ENCODE measurements at regions not wholly inside any gene's neighbourhood (a gene's known extent, or its start where the extent isn't known, plus 50 kb on each side); places are given as distances from the start of the nearest gene placed in this dataset.

DNA sequence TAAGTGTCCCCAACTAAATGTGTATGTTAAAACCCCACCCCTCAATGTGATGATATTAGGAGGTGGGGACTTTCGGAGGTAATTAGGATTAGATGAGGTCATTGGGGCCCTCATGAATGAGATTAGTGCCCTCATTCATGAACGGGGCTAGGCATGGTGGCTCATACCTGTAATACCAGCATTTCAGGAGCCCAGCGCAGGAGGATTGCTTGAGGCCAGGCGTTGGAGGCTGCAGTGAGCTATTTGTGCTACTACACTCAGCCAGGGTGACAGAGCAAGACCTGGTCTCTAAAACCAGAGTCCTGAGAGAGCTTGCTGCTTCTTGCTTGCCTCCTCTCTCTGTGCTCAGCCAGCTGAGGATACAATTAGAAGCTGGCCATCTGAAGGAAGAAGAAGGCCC lies 62.1 kb upstream of the HSPA9 start:
- no peaks in the 10 kb centered on the region; a peak in 1 of 4 replicates for H3K27me3 ChIP-seq (replicated peaks in 1 of 2; ENCODE audit: control insufficient read depth in 2 of 2, insufficient read depth in 2 of 2, low read length in 1 of 2)
- in situ Hi-C loops (cut with MboI) (loop anchor here (25.0 kb wide), 1 partner anchor 625 kb away; no protein-coding TSS in a partner anchor), intact Hi-C loops (cut with micrococcal nuclease; ENCODE audit: unreplicated experiment) (no loop called here)
- 73% methylated on average over 4 of the region's 4 CpGs for WGBS (ENCODE audit: insufficient coverage, insufficient replicate concordance, low lambda C conversion rate, missing lambda C conversion rate)
- RAD21 ChIA-PET (ENCODE audit: unreplicated experiment), result interaction anchor here (0.6 kb wide), 1 partner anchor 44 kb away, joined by 3 read pairs; no protein-coding TSS in a partner anchor
- BruUV-seq (replicated peaks), result no TSS peak
- H3K4me2 ChIP-seq (ENCODE audit: control insufficient read depth, insufficient read depth), result no peak overlapping the region
- SMC1A ChIA-PET (ENCODE audit: uncharacterized antibody, unreplicated experiment), result no interaction called here
- no peaks in the 10 kb centered on the region for H3K4me1 ChIP-seq (ENCODE audit: control insufficient read depth, insufficient read depth, low read length)
- H3K9me3 ChIP-seq (replicated peaks; ENCODE audit: control insufficient read depth, insufficient read depth, low read length), result no peaks in the 10 kb centered on the region
- CTCF ChIA-PET, result no interaction called here
- no peak overlapping the region for H2AFZ ChIP-seq (ENCODE audit: control insufficient read depth, low read depth, low read length)
- DNase-seq (ENCODE audit: low read depth, low spot score) (no peak), ATAC-seq (no peak), FAIRE-seq (no peak)
- TF ChIP-seq NFIC (IDR thresholded peaks at IDR 0.05; ENCODE audit: low read depth, low read length) (no peak), PAX8 (IDR thresholded peaks at IDR 0.05) (no peak)
- no peaks in the 10 kb centered on the region for H3K36me3 ChIP-seq (ENCODE audit: control insufficient read depth in 2 of 2, insufficient read depth in 2 of 2, low read length in 1 of 2)
- no peak overlapping the region for H3K4me3 ChIP-seq
- POLR2A ChIA-PET, result no interaction called here
- H4K20me1 ChIP-seq (ENCODE audit: control insufficient read depth, insufficient read depth), result no peaks in the 10 kb centered on the region
- no peak overlapping the region for H3K9ac ChIP-seq (ENCODE audit: control insufficient read depth, insufficient read depth, low read length)
- no peaks in the 10 kb centered on the region for H3K79me2 ChIP-seq (ENCODE audit: control insufficient read depth, insufficient read depth, low read length)
- no peak overlapping the region for H3K27ac ChIP-seq (ENCODE audit: control insufficient read depth, insufficient read depth)

DNA sequence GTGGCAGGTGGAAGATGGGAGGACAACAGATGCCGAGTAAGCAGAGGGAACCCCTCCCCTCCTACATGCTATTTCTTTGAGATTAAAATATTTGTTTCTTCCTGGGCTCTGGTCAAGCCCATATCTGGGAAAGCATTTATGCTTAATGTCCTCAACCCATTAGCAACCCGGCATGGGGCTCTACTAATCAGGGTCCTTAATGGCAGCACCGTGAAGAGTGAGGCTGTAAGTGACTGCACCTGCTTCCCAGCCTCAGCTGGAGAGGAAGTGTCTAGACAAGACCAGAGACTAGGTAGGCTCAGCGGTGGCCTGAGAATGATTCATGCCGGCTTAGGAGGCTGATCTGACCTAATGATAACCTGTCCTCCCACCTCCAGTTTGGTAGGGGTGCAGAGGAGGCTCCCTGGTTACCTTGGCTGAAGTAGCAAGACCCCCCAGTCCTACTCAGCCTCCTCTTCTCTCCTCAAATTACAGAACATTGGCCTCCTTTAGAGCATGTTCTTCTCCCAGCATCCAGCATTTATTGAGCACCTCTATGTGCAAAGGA lies 61.3 kb upstream of the HSPA9 start:
- FAIRE-seq, result no peak
- Histone ChIP-seq H3K27ac (ENCODE audit: control insufficient read depth, insufficient read depth) (no peak overlapping the region), H3K4me1 (ENCODE audit: control insufficient read depth, insufficient read depth, low read length) (no peaks in the 10 kb centered on the region), H3K9ac (ENCODE audit: control insufficient read depth, insufficient read depth, low read length) (no peak overlapping the region), H3K9me3 (replicated peaks; ENCODE audit: control insufficient read depth, insufficient read depth, low read length) (no peaks in the 10 kb centered on the region), H3K4me2 (ENCODE audit: control insufficient read depth, insufficient read depth) (no peak overlapping the region), H3K27me3 (replicated peaks in 1 of 2; ENCODE audit: control insufficient read depth in 2 of 2, insufficient read depth in 2 of 2, low read length in 1 of 2) (no peaks in the 10 kb centered on the region; a peak in 1 of 4 replicates), H3K36me3 (ENCODE audit: control insufficient read depth in 2 of 2, insufficient read depth in 2 of 2, low read length in 1 of 2) (no peaks in the 10 kb centered on the region), H3K4me3 (no peak overlapping the region), H2AFZ (ENCODE audit: control insufficient read depth, low read depth, low read length) (no peak overlapping the region), H3K79me2 (ENCODE audit: control insufficient read depth, insufficient read depth, low read length) (no peaks in the 10 kb centered on the region), H4K20me1 (ENCODE audit: control insufficient read depth, insufficient read depth) (no peaks in the 10 kb centered on the region)
- ChIA-PET CTCF (no interaction called here), POLR2A (no interaction called here), SMC1A (ENCODE audit: uncharacterized antibody, unreplicated experiment) (no interaction called here), RAD21 (ENCODE audit: unreplicated experiment) (interaction anchor here (0.6 to 1.4 kb wide), 2 partner anchors 43 to 57 kb away, joined by 3 to 6 read pairs; no protein-coding TSS in a partner anchor)
- DNase-seq (ENCODE audit: low read depth, low spot score), result no peak
- in situ Hi-C loops (cut with MboI), result loop anchor here (25.0 kb wide), 1 partner anchor 626 kb away; no protein-coding TSS in a partner anchor
- intact Hi-C loops (cut with micrococcal nuclease; ENCODE audit: unreplicated experiment), result no loop called here
- no TSS peak for BruUV-seq (replicated peaks)
- 38% methylated on average over 5 of the region's 5 CpGs for WGBS (ENCODE audit: insufficient coverage, insufficient replicate concordance, low lambda C conversion rate, missing lambda C conversion rate)
- ATAC-seq, result no peak
- TF ChIP-seq PAX5 (IDR thresholded peaks at IDR 0.05; ENCODE audit: borderline replicate concordance, low read depth, low read length) (no peak), SUPT20H (IDR thresholded peaks at IDR 0.05; ENCODE audit: borderline replicate concordance, control insufficient read depth, low read depth, low read length) (no peak), KLF5 (IDR thresholded peaks at IDR 0.05; ENCODE audit: partially characterized antibody) (no peak), NR2C2 (IDR thresholded peaks at IDR 0.05; ENCODE audit: borderline replicate concordance, control insufficient read depth, insufficient read length, low read depth) (no peak), SIX5 (IDR thresholded peaks at IDR 0.05; ENCODE audit: low read depth, low read length, severe bottlenecking) (no peak), STAT3 (IDR thresholded peaks at IDR 0.05; ENCODE audit: low read depth, low read length) (no peak), MYB (IDR thresholded peaks at IDR 0.05; ENCODE audit: borderline replicate concordance, low read depth, low read length) (no peak), ZNF384 (IDR thresholded peaks at IDR 0.05; ENCODE audit: borderline replicate concordance, low read depth, low read length) (no peak)
- TF ChIP-seq, protein P1, sequence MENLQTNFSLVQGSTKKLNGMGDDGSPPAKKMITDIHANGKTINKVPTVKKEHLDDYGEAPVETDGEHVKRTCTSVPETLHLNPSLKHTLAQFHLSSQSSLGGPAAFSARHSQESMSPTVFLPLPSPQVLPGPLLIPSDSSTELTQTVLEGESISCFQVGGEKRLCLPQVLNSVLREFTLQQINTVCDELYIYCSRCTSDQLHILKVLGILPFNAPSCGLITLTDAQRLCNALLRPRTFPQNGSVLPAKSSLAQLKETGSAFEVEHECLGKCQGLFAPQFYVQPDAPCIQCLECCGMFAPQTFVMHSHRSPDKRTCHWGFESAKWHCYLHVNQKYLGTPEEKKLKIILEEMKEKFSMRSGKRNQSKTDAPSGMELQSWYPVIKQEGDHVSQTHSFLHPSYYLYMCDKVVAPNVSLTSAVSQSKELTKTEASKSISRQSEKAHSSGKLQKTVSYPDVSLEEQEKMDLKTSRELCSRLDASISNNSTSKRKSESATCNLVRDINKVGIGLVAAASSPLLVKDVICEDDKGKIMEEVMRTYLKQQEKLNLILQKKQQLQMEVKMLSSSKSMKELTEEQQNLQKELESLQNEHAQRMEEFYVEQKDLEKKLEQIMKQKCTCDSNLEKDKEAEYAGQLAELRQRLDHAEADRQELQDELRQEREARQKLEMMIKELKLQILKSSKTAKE (IDR thresholded peaks at IDR 0.05; ENCODE audit: low read depth, poor library complexity, severe bottlenecking), result no peak
- TF ChIP-seq, protein P2, sequence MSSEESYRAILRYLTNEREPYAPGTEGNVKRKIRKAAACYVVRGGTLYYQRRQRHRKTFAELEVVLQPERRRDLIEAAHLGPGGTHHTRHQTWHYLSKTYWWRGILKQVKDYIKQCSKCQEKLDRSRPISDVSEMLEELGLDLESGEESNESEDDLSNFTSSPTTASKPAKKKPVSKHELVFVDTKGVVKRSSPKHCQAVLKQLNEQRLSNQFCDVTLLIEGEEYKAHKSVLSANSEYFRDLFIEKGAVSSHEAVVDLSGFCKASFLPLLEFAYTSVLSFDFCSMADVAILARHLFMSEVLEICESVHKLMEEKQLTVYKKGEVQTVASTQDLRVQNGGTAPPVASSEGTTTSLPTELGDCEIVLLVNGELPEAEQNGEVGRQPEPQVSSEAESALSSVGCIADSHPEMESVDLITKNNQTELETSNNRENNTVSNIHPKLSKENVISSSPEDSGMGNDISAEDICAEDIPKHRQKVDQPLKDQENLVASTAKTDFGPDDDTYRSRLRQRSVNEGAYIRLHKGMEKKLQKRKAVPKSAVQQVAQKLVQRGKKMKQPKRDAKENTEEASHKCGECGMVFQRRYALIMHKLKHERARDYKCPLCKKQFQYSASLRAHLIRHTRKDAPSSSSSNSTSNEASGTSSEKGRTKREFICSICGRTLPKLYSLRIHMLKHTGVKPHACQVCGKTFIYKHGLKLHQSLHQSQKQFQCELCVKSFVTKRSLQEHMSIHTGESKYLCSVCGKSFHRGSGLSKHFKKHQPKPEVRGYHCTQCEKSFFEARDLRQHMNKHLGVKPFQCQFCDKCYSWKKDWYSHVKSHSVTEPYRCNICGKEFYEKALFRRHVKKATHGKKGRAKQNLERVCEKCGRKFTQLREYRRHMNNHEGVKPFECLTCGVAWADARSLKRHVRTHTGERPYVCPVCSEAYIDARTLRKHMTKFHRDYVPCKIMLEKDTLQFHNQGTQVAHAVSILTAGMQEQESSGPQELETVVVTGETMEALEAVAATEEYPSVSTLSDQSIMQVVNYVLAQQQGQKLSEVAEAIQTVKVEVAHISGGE (CRISPR knock-in tag; IDR thresholded peaks at IDR 0.05), result no peak

Measured in GM12878 (cell line).